Kidney epithelial cell (primary cell): ENCODE measurements at regions not wholly inside any gene's neighbourhood (a gene's known extent, or its start where the extent isn't known, plus 50 kb on each side); places are given as distances from the start of the nearest gene placed in this dataset.

ENCODE experiments used
- DNase-seq: peaks from one replicate; pipeline ENCODE4 v3.0.0-alpha.2; 2010; ENCODE audit warnings: low read depth
- H3K27me3 ChIP-seq: 2 replicates; pipeline ENCODE4 v1.6.0; 2011; ENCODE audit warnings: low read length; ENCODE audit not compliant: control insufficient read depth, insufficient read depth
- H3K36me3 ChIP-seq: 2 replicates; pipeline ENCODE4 v1.5.1; 2011; ENCODE audit warnings: low read length; ENCODE audit not compliant: control insufficient read depth, insufficient read depth
- H3K4me3 ChIP-seq: 2 replicates; pipeline ENCODE4 v1.5.1; 2011; ENCODE audit warnings: low read depth, mild to moderate bottlenecking, control low read depth, low read length
- CTCF ChIP-seq: IDR thresholded peaks from 2 replicates; pipeline ENCODE4 v1.5.1; 2011; ENCODE audit warnings: mild to moderate bottlenecking, moderate library complexity, low read length, control low read depth, inconsistent platforms; ENCODE audit not compliant: insufficient read depth, poor library complexity, severe bottlenecking

- TF ChIP-seq CTCF: no peak
- Histone ChIP-seq H3K4me3 (no peak overlapping the region), H3K36me3 (no peaks in the 10 kb centered on the region), H3K27me3 (no peaks in the 10 kb centered on the region)
- no peak for DNase-seq
Observed at GRCh38 chr6:137683916-137684315, 183.1 kb upstream of the TNFAIP3 start.

- Histone ChIP-seq H3K4me3 (no peak overlapping the region), H3K36me3 (no peaks in the 10 kb centered on the region), H3K27me3 (no peaks in the 10 kb centered on the region)
- TF ChIP-seq CTCF: no peak
- no peak for DNase-seq
Observed at GRCh38 chr6:137685798-137686375, 181.2 kb upstream of the TNFAIP3 start.

- no peaks in the 10 kb centered on the region for H3K27me3 ChIP-seq
- no peak for DNase-seq
- no peaks in the 10 kb centered on the region for H3K36me3 ChIP-seq
- TF ChIP-seq CTCF: no peak
- H3K4me3 ChIP-seq: no peak overlapping the region
Observed at GRCh38 chr6:137687818-137688217, 179.2 kb upstream of the TNFAIP3 start.

- no peak for DNase-seq
- TF ChIP-seq CTCF: no peak
- no peak overlapping the region for H3K4me3 ChIP-seq
- H3K27me3 ChIP-seq: no peaks in the 10 kb centered on the region
- no peaks in the 10 kb centered on the region for H3K36me3 ChIP-seq
Observed at GRCh38 chr6:137688230-137688971, 178.7 kb upstream of the TNFAIP3 start.

DNA sequence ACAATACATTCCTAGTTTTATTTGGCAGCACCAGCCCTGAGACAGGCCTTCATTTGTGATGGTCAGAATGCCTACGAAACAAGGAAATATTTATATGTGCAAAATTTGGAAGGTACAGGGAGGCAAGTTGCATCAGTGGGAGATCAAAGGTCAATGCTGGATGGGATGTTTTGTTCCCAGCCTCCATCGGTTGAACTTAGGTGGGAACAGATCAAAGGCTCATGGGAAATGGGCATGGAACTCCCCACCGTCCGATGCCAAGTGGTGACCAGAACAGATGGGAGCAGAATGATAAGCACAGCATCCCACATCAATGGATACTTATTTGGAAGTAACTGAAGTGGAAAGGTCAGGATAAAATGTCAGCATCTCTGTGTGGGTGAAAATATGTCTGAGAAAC is 177.7 kb upstream of the TNFAIP3 start:
- TF ChIP-seq CTCF: no peak
- no peaks in the 10 kb centered on the region for H3K27me3 ChIP-seq
- H3K4me3 ChIP-seq: no peak overlapping the region
- no peaks in the 10 kb centered on the region for H3K36me3 ChIP-seq
- no peak for DNase-seq

GRCh38 chr6:137690034-137690433 is 177.0 kb upstream of the TNFAIP3 start:
- Histone ChIP-seq H3K27me3 (no peaks in the 10 kb centered on the region), H3K4me3 (no peak overlapping the region), H3K36me3 (no peaks in the 10 kb centered on the region)
- no peak for DNase-seq
- no peak for TF ChIP-seq CTCF
